ENCODE measurements at regions not wholly inside any gene's neighbourhood (a gene's known extent, or its start where the extent isn't known, plus 50 kb on each side); places are given as distances from the start of the nearest gene placed in this dataset.

DNA sequence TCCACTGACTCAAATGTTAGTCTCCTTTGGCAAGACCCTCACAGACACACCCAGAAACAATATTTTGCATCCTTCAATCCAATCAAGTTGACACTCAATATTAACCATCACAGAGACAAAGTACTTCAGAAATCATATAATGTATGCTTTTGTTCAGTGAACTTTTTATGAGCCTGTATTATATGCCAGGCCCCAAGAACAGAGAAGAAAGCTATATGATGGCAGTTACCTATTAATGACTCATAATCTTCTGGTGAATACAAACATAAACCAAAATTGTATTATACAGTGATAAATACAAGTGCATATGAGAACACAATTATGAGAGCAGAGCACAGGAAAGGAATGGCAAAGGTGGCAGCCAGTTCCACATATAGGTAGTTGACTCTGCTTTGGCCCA is 852.0 kb upstream of the EPHA5 start:
- TF ChIP-seq CTCF (IDR thresholded peaks at IDR 0.05) (no peak), POLR2AphosphoS5 (IDR thresholded peaks at IDR 0.05) (no peak), POLR2A (IDR thresholded peaks at IDR 0.05) (no peak), EP300 (IDR thresholded peaks at IDR 0.05; ENCODE audit: low read depth) (no peak)
